T-helper 2 cell (primary cell): ENCODE measurements at regions not wholly inside any gene's neighbourhood (a gene's known extent, or its start where the extent isn't known, plus 50 kb on each side); places are given as distances from the start of the nearest gene placed in this dataset.
"Not testable (repeated sequence)": the region's sequence is repeated elsewhere in the genome, so short reads cannot be mapped to it uniquely, and the experiment has no call there.

Experiments
- DNase-seq, 5 experiments: peaks; one replicate each; pipeline versions ENCODE4 v3.0.0 to v3.0.0-alpha.2; 2012 to 2022

- DNase-seq = no peak
Measured at GRCh38 chr2:48197618-48198017, 116.9 kb upstream of the FOXN2 start.

GRCh38 chr2:48198371-48198770 lies 116.1 kb upstream of the FOXN2 start:
- no peak for DNase-seq

GRCh38 chr2:48199070-48199469 lies 115.4 kb upstream of the FOXN2 start:
- no peak for DNase-seq

GRCh38 chr2:48200620-48201293 lies 113.7 kb upstream of the FOXN2 start:
- DNase-seq = no peak

- not testable (repeated sequence) for DNase-seq
Measured at GRCh38 chr2:48201435-48201834, 113.0 kb upstream of the FOXN2 start.

GRCh38 chr2:48202863-48203642 lies 111.4 kb upstream of the FOXN2 start:
- DNase-seq = no peak

- no peak for DNase-seq
Measured at GRCh38 chr2:48203668-48204067, 110.8 kb upstream of the FOXN2 start.

- DNase-seq = no peak
Measured at GRCh38 chr2:48204750-48205136, 109.7 kb upstream of the FOXN2 start.

GRCh38 chr2:48205137-48205798 lies 109.2 kb upstream of the FOXN2 start:
- no peak for DNase-seq

GRCh38 chr2:48206056-48206656 lies 108.3 kb upstream of the FOXN2 start:
- DNase-seq = not testable (repeated sequence)

GRCh38 chr2:48207201-48207641 lies 107.3 kb upstream of the FOXN2 start:
- no peak for DNase-seq

- DNase-seq = no peak
Measured at GRCh38 chr2:48207851-48208250, 106.6 kb upstream of the FOXN2 start.

- DNase-seq = no peak
Measured at GRCh38 chr2:48209214-48209885, 105.1 kb upstream of the FOXN2 start.

GRCh38 chr2:48210189-48210588 lies 104.3 kb upstream of the FOXN2 start:
- no peak for DNase-seq

GRCh38 chr2:48213646-48214045 lies 100.8 kb upstream of the FOXN2 start:
- no peak for DNase-seq

GRCh38 chr2:48218169-48218568 lies 96.3 kb upstream of the FOXN2 start:
- no peak for DNase-seq

GRCh38 chr2:48219234-48219554 lies 95.3 kb upstream of the FOXN2 start:
- DNase-seq = no peak

- DNase-seq = no peak
Measured at GRCh38 chr2:48219555-48220436, 94.7 kb upstream of the FOXN2 start.

GRCh38 chr2:48220501-48220900 lies 94.0 kb upstream of the FOXN2 start:
- DNase-seq = no peak

- DNase-seq = no peak
Measured at GRCh38 chr2:48221846-48222516, 92.5 kb upstream of the FOXN2 start.

GRCh38 chr2:48227617-48228344 lies 86.7 kb upstream of the FOXN2 start:
- DNase-seq = no peak
